NCI-H2029 (cell line): ENCODE measurements at regions not wholly inside any gene's neighbourhood (a gene's known extent, or its start where the extent isn't known, plus 50 kb on each side); places are given as distances from the start of the nearest gene placed in this dataset.
A peak's percentile ranks its signal among the peaks of the same experiment; 100 is the strongest.

Source experiments
- DNase-seq: peaks from one replicate; lab custom pipeline; 2025; lab: John Stamatoyannopoulos, UW

GRCh38 chr9:38227061-38227540, 158.1 kb upstream of the SHB start:
- DNase-seq, result peak; percentile 93

DNA sequence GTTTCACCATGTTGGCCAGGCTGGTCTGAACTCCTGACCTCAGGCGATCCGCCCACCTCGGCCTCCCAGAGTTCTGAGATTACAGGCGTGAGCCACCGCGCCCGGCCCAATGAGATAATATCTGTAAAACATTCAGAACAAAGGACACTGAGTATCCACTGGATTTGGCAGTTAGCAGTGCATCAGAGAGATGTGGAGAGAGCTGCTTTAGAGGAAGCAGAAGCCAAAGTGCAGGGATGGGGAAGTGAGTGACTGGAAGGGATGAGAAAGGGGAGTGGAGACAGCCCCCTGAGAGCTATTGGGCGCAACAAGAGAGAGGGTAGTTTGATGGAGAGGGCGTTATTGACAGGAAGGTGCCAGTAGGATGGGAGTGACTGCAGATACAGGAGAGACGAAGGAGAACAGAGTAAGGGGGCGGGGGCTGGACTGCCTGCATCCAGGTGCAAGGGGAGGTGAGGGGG, 157.5 kb upstream of the SHB start:
- peak; percentile 67 for DNase-seq

DNA sequence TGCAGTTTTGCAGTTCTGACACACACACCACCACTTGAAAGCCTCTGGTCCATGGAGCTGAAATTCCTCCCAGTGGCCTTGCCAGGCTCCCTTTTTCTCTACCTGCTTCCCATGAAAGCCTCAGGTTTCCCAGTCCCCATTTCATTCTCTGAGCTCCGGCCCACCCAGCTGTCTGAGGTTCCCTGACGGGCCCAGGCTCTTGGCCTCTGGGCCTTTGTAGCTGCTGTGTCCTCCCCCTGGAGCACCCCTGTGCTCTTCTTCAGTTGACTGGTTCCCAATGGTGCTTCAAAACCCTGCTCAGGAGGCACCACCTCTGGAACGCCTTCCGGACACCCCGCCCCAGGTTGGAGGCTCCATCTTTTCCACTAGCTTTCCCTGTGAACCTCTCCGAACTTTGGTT, 155.9 kb upstream of the SHB start:
- no peak for DNase-seq

GRCh38 chr9:38216572-38216971, 147.5 kb upstream of the SHB start:
- DNase-seq, result no peak

DNA sequence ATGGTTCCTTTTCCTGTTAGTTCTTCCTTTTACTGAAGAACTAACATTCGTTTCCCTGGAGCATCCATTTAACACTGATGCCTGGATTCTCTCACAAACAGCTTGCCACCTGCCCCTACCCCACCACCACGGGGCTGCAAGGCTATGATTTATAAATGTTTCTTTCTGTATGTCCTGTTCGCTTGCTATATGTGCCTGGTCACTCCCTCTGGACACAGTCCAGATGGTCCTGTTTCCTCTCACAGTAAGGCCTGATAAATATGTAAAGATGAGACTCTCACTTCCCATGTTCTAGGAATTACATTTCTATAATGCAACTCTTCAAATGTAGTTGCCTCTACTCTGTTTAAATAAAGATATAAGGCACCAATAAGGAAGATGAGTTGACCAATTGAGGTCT, 146.4 kb upstream of the SHB start:
- DNase-seq, result no peak

DNA sequence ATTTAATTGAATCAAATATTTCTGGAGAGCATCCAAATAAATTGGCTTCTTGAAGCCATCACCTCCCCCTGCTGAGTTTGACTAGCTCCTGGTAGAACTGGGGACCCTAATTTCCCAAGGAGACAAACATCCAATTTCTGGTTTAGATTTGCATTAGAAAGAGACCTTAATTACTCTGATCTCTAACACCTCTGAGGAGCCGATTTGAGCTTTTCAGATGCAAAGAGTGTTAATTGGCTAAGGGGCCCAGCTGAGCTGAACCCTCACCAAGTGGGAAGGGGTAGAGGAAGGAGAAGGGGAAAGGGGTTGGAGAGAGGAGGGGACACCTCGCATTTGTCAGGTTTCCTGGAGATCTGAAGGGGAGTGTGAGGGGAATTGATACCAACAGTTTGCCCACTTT, 145.4 kb upstream of the SHB start:
- no peak for DNase-seq

DNA sequence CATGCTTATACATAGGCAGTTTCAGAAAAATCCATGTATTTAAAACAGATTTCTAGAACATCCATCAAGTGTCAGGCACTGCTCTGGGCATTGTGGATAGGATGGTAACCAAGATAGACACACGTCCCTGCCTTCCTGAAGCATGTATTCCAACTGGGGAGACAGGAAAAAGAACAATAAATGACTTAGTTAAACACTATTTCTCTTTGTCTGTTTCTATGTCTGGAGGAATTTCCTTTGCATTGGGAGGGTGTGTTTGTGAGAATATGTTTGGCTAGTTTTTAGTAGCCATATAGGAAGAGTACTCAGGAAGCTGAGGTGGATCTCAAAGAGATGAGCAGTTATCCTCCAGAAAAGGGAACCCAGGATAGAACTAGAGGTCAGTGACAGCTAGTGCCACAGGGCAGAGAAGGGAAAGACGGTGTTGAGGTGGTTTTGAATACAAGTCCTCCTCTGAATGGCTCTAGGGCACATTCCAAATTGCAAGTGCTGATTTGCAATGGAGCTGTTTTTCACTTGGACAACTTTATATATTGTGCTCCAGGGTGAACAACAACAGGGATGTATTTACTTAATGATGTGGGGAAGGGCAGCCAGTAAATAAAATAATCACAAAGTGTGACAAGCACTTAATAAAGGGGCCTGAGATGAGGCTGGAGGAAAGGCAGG, 144.7 kb upstream of the SHB start:
- DNase-seq, result no peak

GRCh38 chr9:38212016-38212415, 143.0 kb upstream of the SHB start:
- no peak for DNase-seq

DNA sequence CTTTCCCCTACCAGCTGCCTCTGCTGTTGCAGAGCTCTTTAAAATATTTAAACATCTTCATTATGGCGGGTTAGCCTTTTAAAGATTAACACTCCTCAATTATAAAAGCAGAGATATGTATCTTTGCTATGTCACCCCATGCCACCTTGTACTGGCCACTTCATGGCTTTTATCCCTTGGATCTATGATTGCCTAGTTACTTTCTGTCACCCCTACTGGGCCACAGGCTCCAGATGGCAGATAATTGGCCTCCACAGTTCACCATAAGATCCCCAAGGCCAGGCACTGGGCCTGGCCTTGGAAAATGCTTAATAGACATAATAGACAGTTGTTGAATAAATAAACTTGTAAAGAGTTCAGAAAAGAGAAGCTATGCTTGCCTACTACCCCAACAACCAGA, 142.0 kb upstream of the SHB start:
- no peak for DNase-seq

DNA sequence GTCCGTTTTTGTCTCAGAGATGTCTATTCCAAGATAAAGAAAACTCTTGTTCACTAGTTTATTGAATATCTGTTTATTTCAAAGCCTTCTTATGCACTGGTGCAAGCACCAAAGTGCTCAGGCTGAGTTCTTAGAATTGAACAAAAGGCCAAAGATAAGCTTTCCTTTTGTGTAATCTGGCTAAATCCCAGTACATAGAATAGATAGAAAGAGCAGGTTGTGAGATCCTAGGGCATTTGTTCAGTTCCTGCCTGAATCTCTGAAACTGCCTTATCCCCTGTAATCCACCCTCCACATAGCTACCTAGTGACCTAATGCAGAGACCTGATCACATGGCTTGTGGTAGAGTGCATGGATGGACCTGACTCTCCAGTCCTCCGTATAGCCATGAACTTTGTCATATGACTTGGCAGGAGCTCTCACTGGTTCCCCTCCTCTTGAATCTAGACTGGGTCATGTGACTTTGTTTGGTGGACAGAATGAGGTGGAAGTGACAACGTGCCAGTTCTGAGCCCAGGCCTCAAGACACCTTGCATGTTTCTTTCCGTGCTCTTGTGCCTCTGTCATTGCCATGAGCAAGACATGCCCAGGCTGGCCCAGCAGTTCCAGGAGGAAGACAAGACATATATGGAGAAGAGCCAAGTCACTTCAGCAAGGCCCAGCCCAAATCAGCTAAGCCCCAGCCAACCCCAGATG, 139.3 kb upstream of the SHB start:
- no peak for DNase-seq

DNA sequence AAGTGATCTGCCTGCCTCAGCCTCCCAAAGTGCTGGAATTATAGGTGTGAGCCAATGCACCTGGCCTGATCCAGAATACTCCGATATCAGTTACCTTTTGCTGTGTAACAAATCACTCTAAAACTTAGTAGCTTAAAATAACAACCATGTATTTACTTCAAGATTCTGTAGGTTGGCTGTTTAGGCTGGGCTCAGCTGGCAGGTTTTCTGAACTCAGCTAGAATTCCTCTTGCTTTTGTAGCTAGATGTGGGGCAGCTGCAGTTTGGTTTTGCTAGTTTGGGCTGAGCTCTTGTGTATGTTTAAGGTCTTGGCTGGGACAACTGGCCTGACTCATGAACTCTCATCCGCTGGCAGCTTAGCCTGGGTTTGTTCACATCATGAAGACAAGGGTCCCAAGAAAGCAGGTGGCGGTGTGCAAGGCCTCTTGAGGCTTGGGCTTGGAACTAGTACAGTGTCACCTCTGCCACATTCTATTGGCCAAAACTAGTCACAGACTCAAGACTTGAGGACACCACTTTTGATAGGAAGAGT, 138.3 kb upstream of the SHB start:
- DNase-seq, result no peak

DNA sequence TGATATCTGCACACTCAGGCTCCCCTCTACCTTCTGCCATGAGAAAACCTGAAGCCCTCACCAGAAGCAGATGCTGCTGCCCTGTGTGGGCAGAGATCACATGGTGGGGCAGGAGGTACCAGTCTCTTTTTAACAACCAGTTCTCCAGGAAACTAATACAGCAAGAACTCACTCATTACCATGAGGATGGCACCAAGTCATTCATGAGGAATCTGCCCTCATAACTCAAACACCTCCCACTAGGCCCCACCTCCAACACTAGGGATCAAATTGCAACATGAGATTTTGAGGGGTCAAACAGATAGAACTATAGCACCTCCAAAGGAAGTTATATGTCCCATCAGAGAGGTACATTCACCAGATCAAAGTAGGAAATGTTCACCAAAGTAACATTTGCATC, 136.3 kb upstream of the SHB start:
- no peak for DNase-seq

DNA sequence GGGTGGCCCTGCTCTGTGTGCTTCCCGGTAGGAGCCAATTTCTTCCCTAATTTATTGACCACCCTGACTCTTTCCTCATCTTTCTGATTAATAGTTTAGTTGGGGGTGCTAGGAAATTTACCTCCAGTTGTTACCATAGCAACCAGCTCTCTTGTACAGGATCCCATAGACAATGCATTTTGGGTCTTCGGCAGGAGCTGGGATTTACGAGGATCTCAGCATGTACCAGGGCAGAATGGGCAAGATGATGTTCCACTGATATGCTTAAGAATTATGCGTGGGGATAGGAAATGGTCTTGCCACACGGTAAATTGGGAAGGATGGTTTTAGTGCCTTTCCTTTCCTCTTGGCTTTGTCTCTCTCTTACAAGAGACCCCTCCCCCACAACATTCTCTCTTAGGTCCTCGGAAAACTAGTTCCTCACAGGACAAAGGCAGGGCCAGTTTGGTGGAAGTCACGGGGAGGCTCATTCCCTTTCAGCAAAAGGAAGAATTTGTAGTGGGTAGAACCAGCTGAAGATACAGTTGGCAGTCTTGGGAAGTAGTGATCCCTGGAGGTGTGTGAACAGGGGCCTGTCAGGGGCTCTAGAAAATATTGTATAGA, 133.4 kb upstream of the SHB start:
- DNase-seq, result no peak

GRCh38 chr9:38201844-38202243, 132.8 kb upstream of the SHB start:
- no peak for DNase-seq

DNA sequence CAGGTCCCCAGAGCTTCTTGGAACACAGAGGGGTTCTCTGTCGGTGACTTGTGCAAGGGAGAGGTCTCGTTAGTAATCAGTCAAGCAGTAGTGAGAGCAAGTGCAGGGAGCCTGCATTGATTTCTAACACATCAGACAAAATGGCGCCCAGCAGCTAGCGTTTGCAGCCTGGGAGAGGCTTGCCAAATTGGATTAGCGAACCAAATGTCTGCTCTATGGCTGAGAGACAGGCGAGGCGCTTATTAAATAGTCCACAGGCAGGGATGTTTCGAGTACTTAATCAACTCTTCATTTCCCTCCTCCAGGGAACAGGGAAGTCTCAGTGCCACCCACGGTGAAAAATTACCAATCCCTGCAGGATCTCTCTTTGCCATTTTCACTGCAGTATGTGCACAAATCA, 131.4 kb upstream of the SHB start:
- no peak for DNase-seq

GRCh38 chr9:38198140-38198539, 129.1 kb upstream of the SHB start:
- DNase-seq, result no peak

DNA sequence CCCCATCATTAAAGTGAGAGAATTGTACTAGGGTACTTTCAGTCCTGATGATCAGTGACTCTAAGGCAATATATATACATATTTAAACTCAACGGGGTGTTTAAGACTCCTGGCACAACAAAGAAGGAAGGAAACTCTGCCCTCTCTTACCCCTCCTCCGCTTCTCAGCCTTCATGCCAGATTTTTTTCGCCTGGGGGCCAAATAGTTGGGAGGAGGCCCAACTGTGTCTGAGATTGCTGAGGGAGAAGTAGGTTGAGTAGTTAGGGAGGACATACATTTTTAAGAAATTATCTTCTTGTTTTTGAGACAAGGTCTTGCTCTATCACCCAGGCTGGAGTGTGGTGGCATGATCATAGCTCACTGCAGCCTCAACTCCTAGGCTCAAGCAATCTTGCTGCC, 127.7 kb upstream of the SHB start:
- no peak for DNase-seq

DNA sequence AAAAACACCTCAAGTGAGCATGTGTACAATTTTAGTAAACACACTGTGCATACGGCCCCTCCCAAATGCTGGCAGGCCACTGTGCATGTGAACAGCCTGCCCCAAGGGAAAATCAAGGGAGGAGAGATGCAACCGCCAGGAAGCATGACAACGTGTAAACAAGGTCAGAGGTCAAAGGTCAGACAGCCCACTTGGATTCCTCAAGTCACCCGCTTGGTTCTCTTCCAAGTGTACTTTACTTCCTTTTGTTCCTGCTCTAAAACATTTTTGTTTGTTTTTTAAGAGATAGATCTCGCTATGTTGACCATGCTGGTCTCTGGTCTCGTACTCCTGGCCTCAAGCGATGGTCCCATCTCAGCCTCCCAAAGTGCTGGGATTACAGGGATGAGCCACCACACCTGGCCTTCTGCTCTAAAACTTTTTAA, 126.7 kb upstream of the SHB start:
- DNase-seq, result no peak

DNA sequence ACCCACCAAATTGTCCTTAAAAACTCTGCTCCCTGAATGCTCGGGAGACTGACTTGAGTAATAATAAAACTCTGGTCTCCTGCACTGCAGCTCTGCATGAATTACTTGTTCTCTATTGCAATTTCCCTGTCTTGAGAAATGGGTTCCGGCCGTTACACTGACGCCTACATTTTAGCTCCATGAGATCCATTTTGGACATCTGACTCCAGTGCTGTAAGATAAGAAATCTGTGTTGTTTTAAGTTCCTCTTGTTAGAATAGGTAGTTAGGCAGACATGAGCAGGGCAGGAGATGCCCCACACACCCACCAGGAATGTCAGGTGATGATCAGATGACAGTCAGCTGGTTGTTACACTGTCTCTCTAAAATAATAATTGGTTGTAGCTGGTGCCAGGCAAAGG, 125.8 kb upstream of the SHB start:
- DNase-seq, result no peak

DNA sequence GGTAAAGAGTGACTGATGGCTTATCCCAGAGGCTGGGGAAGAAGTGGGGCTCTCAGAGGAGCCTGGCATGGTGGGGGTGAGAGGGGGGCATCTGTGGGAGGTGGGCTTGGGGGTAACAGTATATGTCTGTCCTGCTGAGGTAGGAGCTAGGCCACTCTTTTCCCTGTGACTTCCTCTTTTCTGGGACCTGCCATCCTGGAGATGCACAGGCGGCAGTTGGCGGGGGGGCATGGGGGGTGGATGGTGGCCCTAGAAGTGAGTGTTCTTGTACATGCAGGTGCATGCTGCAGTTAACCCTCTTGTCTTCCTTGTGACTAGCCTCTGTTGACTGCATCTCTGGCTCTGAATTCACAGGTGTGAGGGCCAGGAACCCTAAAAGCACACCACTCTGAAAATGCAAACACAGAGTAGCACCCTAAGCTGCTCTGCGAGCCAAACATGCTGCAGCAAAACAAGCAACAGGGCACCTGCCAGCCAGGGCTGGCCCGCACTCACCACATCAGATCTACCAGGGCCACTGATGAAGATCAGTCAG, 123.8 kb upstream of the SHB start:
- DNase-seq, result no peak

DNA sequence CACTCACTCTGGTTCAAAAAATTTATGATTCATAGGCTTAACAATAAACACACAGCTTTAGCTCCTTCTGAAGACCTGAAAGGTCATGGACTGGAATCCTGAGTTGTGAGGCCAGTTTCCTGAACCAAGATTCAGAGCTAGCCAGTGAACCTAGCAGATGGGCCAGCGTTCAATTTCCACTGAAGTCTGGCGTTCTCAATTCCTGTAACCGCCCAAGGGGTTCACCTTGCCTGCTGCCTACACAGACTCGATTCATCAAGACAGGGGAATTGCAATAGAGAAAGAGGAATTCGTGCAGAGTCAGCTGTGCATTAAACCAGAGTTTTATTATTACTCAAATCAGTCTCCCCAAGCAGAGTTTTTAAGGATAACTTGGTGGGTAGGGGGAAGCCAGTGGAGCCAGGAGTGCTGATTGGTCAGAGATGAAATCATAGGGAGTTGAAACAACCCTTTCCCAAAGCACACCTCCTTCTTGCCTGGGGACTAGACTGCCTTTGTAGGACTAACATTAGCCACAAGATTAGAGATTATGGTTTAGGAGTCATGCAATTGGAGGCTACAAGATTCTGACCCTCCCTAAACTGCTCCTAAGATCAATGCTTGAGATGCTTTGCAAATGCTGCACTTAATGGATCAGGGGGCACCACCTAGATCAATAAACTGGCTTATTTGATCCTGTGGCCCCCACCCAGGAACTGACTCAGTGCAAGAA, 117.5 kb upstream of the SHB start:
- DNase-seq, result no peak
